Loucy (cell line): ENCODE measurements at regions not wholly inside any gene's neighbourhood (a gene's known extent, or its start where the extent isn't known, plus 50 kb on each side); places are given as distances from the start of the nearest gene placed in this dataset.

Experiments
- H2AFZ ChIP-seq: fragments of 200-600 bp; sonication (generic); 2 replicates; pipeline ENCODE4 v1.6.0; 2016; ENCODE audit warnings: antibody characterized with exemption, mild to moderate bottlenecking, low read length, moderate library complexity
- H3F3A ChIP-seq: fragments of 200-600 bp; 2 replicates; pipeline ENCODE4 v1.6.0; 2016; ENCODE audit warnings: antibody characterized with exemption, low read depth, mild to moderate bottlenecking
- H3K27me3 ChIP-seq: fragments of 200-600 bp; sonication (generic); 2 replicates; pipeline ENCODE4 v1.6.1; 2014; ENCODE audit warnings: low read length, mild to moderate bottlenecking; ENCODE audit not compliant: insufficient read depth, poor library complexity, severe bottlenecking
- H3K36me3 ChIP-seq: fragments of 200-600 bp; sonication (generic); 2 replicates; pipeline ENCODE4 v1.6.1; 2016; ENCODE audit warnings: low read length; ENCODE audit not compliant: insufficient read depth
- H3K4me1 ChIP-seq: fragments of 200-600 bp; sonication (generic); 2 replicates; pipeline ENCODE4 v1.5.1; 2014; ENCODE audit warnings: low read length, mild to moderate bottlenecking; ENCODE audit not compliant: insufficient read depth, poor library complexity, severe bottlenecking
- H3K4me2 ChIP-seq: fragments of 200-600 bp; sonication (generic); 2 replicates; pipeline ENCODE4 v1.6.0; 2014; ENCODE audit warnings: antibody characterized with exemption, low read length, low read depth, mild to moderate bottlenecking; ENCODE audit not compliant: poor library complexity, severe bottlenecking
- H3K4me3 ChIP-seq: fragments of 200-600 bp; sonication (generic); 2 replicates; pipeline ENCODE4 v1.5.1; 2014; ENCODE audit warnings: low read length, mild to moderate bottlenecking, mixed read lengths; ENCODE audit not compliant: poor library complexity, severe bottlenecking
- H3K79me2 ChIP-seq: fragments of 200-600 bp; sonication (generic); 2 replicates; pipeline ENCODE4 v1.6.1; 2014; ENCODE audit warnings: low read length; ENCODE audit not compliant: insufficient read depth
- H3K9ac ChIP-seq: fragments of 200-600 bp; sonication (generic); 2 replicates; pipeline ENCODE4 v1.6.0; 2014; ENCODE audit warnings: mild to moderate bottlenecking, low read depth, low read length, moderate library complexity; ENCODE audit not compliant: poor library complexity, severe bottlenecking
- H3K9me2 ChIP-seq: fragments of 200-600 bp; sonication (generic); replicated peaks from 2 replicates; pipeline ENCODE4 v1.6.1; 2016; ENCODE audit warnings: low read depth, low read length, mixed read lengths
- H3K9me3 ChIP-seq: fragments of 200-600 bp; sonication (generic); 2 replicates; pipeline ENCODE4 v1.6.1; 2014; ENCODE audit warnings: mild to moderate bottlenecking, antibody characterized with exemption, low read length, low read depth; ENCODE audit not compliant: insufficient read depth
- H4K20me1 ChIP-seq: fragments of 200-600 bp; sonication (generic); 2 replicates; pipeline ENCODE4 v1.6.0; 2014; ENCODE audit warnings: antibody characterized with exemption, low read length, mild to moderate bottlenecking; ENCODE audit not compliant: insufficient read depth, poor library complexity, severe bottlenecking
- EZH2phosphoT487 ChIP-seq: fragments of 200-600 bp; IDR thresholded peaks from 2 replicates; pipeline ENCODE4 v1.6.1; 2018; ENCODE audit warnings: antibody characterized with exemption, mild to moderate bottlenecking, moderate library complexity, borderline replicate concordance
- TF ChIP-seq, protein P1 (sequence below): fragments of 200-600 bp; sonication (generic); conservative IDR thresholded peaks from 2 replicates; pipeline ENCODE4 v1.5.1; 2014; ENCODE audit warnings: mild to moderate bottlenecking, antibody characterized with exemption, low read length

DNA sequence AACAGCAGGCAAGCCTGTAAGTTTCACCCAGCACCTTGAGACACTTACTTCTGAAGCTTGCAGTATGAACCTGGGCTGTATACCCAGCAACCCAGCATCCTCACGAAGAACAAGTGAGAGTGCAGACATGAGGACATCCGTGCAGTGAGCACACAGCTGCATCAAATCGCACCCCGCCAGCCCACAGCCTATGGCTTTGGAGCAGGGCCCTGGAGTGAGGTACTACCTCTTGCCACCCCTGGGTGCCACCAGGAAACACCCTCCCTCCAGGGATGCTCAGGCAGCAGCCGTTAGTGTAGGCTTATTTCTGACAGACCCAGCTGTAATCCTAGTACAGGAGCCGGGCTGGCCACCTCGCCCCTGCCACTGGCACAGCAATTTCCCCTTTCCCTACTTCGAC lies 81.4 kb downstream of the ATPSCKMT start:
- Histone ChIP-seq H3K4me3 (no peak overlapping the region), H3K36me3 (no peaks in the 10 kb centered on the region), H3K27me3 (no peaks in the 10 kb centered on the region), H3K4me1 (no peaks in the 10 kb centered on the region), H3K9me3 (no peaks in the 10 kb centered on the region), H2AFZ (no peak overlapping the region), H3K9ac (no peak overlapping the region), H3K9me2 (no peaks in the 10 kb centered on the region), H3F3A (no peaks in the 10 kb centered on the region), H3K79me2 (no peaks in the 10 kb centered on the region), H4K20me1 (no peaks in the 10 kb centered on the region), H3K4me2 (no peak overlapping the region)
- TF ChIP-seq EZH2phosphoT487, result no peak
- TF ChIP-seq, protein P1, sequence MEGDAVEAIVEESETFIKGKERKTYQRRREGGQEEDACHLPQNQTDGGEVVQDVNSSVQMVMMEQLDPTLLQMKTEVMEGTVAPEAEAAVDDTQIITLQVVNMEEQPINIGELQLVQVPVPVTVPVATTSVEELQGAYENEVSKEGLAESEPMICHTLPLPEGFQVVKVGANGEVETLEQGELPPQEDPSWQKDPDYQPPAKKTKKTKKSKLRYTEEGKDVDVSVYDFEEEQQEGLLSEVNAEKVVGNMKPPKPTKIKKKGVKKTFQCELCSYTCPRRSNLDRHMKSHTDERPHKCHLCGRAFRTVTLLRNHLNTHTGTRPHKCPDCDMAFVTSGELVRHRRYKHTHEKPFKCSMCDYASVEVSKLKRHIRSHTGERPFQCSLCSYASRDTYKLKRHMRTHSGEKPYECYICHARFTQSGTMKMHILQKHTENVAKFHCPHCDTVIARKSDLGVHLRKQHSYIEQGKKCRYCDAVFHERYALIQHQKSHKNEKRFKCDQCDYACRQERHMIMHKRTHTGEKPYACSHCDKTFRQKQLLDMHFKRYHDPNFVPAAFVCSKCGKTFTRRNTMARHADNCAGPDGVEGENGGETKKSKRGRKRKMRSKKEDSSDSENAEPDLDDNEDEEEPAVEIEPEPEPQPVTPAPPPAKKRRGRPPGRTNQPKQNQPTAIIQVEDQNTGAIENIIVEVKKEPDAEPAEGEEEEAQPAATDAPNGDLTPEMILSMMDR, result no peak

DNA sequence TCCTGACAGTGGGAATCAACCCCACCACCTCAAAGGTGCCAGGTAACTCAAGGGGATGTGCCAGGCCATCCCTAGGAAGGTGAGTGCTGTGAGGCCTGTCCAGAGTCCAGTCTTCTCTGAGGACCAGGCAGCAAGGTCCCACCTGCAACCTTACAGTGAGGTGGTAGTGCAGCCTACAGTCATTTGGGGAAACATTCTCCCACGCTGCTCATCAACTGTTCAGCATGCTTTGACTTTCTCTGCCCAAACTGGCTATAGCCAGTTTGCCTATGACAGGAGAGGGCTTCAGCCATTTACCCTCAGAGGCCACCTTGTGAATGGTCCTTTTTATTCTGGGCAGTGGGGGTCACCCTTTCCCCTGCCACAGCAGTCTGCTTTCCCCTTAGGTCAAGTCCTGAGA lies 81.9 kb downstream of the ATPSCKMT start:
- no peak overlapping the region for H3K4me3 ChIP-seq
- no peaks in the 10 kb centered on the region for H3K36me3 ChIP-seq
- H3F3A ChIP-seq, result no peaks in the 10 kb centered on the region
- TF ChIP-seq EZH2phosphoT487, result no peak
- TF ChIP-seq, protein P1, result no peak
- H3K79me2 ChIP-seq, result no peaks in the 10 kb centered on the region
- no peaks in the 10 kb centered on the region for H3K9me3 ChIP-seq
- H2AFZ ChIP-seq, result no peak overlapping the region
- H3K4me1 ChIP-seq, result no peaks in the 10 kb centered on the region
- H3K9ac ChIP-seq, result no peak overlapping the region
- H3K4me2 ChIP-seq, result no peak overlapping the region
- H3K27me3 ChIP-seq, result no peaks in the 10 kb centered on the region
- no peaks in the 10 kb centered on the region for H3K9me2 ChIP-seq
- H4K20me1 ChIP-seq, result no peaks in the 10 kb centered on the region

DNA sequence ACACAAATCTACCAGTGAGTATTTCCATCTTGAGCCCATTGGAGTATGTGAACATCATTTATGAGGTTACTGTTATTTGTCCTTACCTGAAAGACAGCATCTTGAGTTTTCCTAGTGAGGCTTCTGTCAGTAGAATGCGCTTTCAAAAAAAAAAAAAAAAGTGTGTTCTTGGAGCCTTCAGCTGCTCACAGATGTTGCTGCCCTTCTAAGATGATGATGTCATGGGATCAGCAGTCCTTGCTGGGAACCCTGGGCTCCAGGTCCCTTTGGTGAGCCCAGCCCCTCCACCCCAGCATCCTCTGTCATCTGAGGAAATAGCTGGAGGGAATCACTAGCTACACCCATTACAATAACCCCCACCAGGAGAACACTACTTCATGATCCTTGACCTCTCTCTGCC lies 83.3 kb downstream of the ATPSCKMT start:
- no peaks in the 10 kb centered on the region for H3K27me3 ChIP-seq
- no peak overlapping the region for H3K4me2 ChIP-seq
- H3K4me1 ChIP-seq, result no peaks in the 10 kb centered on the region
- no peaks in the 10 kb centered on the region for H3K79me2 ChIP-seq
- no peaks in the 10 kb centered on the region for H3K9me3 ChIP-seq
- H2AFZ ChIP-seq, result no peak overlapping the region
- no peaks in the 10 kb centered on the region for H3K36me3 ChIP-seq
- no peaks in the 10 kb centered on the region for H4K20me1 ChIP-seq
- no peak overlapping the region for H3K4me3 ChIP-seq
- no peaks in the 10 kb centered on the region for H3F3A ChIP-seq
- H3K9ac ChIP-seq, result no peak overlapping the region
- no peak for TF ChIP-seq EZH2phosphoT487
- TF ChIP-seq, protein P1, result no peak
- no peaks in the 10 kb centered on the region for H3K9me2 ChIP-seq
